Left lobe of liver (tissue), 2 donors: ENCODE measurements at regions not wholly inside any gene's neighbourhood (a gene's known extent, or its start where the extent isn't known, plus 50 kb on each side); places are given as distances from the start of the nearest gene placed in this dataset.

Experiments
- ATAC-seq: fragments of 200-7000 bp; cut with Tn5 transposase; one replicate; pipeline ENCODE4 v1.9.1; 2020; ENCODE audit warnings: mild to moderate bottlenecking, moderate library complexity
- DNase-seq: peaks from one replicate; pipeline ENCODE4 v3.0.0-alpha.2; 2020; ENCODE audit warnings: low spot score
- donor health status: DM: no; HTN: no; CAD: no; lungs with moderate emphysema.
- donor health status: DM: no; HTN: yes; CAD: no.

DNA sequence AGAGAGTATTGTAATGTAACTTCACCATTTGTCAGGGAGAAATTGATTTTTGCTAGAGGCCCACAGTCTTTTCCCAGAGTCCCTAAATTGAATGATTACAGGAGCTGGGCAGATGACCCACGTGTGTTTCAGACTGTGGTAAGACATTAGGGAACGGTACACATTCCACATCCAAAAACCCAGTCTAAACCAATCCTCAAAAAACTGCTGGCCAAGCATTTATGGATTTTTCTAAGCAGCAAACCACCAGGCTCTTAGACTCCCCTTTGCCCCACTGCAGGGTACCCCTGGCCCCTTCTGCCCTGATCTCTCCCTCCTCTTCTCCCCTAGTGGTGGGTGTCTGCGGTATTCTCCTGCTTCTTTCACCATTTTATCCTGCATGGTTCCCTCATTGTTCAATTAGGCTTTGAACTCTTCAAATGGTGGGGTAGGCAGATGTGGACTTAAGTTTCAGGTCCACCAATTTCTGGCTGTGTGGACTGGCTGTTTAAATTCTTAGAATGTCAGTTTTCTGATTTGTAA lies 135.5 kb upstream of the SORCS3 start:
- ATAC-seq, result no peak
- no peak for DNase-seq

DNA sequence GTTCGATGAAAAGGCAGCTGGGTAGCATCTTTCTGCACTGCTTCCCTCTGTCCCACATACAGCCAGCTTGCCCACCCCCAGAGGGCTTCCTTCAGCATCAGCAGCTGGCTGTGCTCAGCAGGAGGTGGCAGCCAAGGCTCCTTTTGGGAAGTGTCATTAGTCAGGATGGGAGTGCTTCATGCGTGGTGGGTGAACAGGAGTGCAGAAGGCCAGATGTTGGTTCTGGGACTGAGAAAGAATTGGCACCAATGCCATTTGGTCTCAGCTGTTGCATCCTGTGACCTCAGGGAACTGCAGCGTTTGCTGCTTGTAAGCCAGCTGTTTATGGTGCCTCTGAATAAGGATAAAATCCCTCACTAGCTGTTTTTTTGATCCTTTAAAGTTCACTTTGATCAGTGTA lies 131.1 kb upstream of the SORCS3 start:
- no peak for DNase-seq
- ATAC-seq, result no peak

DNA sequence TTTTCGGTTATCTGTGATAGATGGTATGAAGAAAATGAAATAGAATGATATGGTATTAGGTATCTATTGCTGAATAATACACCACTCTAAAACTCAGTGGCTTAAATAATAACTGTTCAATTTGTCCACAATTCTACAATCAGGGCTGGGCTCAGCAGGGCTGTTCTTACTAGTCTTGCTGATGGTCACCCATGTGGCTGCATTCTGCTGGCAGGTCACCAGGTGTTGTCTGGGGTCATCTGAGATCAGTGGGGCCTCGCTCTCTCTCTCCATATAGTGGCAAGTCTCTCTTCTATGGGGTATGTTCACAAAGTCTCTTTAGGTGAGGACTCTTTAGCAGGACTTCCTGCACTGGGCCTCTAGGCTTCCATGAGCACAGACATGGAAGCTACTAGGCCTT lies 130.4 kb upstream of the SORCS3 start:
- no peak for ATAC-seq
- no peak for DNase-seq

DNA sequence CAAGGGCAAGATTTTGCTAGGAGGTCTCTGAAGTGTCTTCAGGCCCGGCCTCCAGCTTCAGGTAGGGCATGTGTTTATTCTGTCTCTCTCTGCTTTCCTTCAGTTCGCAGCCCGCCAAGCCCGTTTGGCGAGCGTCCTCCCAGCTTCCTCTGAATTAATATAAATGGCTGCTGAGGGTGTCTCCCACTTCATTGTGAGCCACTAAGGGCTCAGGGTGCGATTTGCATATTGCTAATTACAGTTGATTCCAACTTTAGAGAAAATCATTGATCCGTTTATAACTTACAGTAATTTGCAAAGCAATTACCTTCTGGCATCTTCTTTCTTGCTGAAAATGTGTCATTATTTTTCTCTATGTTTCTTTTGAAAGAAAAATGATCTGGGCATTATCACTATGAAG lies 128.3 kb upstream of the SORCS3 start:
- ATAC-seq (no peak), DNase-seq (no peak)

DNA sequence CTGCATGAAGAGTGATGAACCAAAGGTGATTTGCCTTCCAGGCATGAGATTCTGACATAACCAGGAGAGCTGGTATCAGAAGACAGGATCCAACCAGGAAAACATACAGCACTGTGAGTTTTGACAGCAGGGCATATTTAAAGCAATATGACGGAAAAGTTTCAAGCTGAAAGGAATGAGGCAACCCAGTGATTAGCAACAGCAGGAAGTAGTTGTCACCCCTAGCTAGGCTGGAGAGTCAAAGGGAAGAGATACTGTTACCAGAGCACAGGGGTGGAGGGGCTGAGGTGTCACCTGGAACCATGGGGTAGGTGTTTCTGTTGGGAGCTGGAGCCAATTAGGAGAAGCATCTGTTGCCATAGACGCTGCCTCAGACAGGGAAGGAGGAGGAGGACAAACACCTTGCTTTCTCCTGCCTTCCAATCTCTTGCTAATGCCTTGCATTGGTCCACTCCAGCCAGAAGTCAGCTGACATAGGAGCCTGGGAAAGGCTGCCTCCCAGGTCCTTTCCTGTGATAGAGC lies 125.4 kb upstream of the SORCS3 start:
- DNase-seq, result no peak
- ATAC-seq, result no peak

DNA sequence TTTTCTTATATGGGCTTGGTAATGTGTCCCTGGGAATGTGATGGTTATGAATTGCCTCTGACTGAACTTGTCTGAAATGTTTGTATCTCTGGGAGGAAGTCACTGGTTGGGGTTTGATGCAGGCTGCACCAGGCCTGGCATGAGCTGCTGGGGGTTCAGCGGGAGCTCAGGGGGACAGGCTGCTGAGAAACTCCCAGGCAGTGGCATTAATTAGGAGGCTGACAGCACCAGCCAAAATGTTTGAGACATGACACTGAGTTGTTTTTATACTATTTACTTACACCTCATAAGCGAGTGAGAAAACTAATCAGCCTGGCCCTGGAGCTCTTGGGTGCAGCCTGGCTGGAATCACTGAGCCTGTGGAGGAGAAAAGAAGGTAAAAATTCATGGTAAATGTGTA lies 124.1 kb upstream of the SORCS3 start:
- DNase-seq, result no peak
- ATAC-seq, result no peak

DNA sequence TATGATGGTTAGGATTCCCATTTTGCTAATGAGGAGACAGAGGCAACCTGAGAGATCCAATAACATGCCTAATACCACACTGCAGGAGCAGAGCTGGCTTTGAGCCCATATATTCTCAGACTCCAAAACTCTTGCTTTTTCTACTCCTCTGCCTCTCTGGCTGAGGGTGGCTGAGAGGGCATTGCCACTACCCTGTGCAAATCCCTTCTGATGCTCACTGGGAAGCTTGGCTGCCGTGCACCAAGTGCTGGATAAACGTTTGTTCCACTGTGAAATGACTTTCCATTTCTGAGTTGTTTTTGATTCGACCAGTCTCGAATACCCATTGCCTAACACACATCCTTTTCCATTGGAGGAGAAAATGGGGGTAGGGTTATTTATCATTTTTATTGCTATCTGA lies 123.1 kb upstream of the SORCS3 start:
- ATAC-seq, result no peak
- DNase-seq, result no peak

DNA sequence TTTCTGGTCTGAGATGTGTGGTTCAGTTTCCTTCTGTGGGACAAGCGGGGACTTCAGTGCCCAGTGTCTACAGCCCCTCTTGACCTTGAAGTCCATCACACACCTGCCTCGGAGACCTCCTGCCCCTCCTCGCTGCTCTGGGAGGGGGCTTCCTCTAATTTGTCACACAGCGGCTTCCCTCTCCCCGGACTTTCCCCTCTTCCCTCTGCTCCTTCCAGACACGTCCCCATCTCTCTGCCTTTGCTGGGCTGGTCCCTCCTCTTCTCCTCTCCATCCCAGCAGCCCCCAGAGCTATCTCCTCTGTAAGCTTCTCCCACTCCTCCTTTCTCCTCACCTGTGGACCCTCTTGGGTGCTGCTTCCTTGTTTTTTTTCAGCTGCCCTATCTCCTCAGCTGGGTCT lies 122.2 kb upstream of the SORCS3 start:
- no peak for ATAC-seq

DNA sequence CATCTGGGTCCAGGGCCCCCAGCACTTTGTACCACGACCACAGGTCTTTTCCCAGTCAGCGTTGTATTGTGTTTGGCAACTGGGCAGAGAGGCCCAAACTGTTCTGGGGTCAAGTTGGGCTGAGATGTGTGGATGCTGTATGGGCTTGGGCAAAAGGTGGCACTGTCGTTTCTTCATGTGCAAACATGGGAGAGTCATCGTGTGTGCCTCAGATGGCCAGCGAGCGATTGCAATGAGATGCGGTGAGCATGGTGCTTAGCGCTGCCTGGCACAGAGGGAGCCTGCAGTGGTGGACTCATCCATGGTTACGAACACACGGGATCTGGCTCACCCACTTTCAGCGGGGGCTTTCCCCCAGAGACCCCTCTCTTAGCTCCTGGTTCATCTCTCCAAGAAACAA lies 120.4 kb upstream of the SORCS3 start:
- no peak for ATAC-seq
- no peak for DNase-seq

More for the DNA sequence above, 122.2 kb upstream of the SORCS3 start:
- no peak for DNase-seq

DNA sequence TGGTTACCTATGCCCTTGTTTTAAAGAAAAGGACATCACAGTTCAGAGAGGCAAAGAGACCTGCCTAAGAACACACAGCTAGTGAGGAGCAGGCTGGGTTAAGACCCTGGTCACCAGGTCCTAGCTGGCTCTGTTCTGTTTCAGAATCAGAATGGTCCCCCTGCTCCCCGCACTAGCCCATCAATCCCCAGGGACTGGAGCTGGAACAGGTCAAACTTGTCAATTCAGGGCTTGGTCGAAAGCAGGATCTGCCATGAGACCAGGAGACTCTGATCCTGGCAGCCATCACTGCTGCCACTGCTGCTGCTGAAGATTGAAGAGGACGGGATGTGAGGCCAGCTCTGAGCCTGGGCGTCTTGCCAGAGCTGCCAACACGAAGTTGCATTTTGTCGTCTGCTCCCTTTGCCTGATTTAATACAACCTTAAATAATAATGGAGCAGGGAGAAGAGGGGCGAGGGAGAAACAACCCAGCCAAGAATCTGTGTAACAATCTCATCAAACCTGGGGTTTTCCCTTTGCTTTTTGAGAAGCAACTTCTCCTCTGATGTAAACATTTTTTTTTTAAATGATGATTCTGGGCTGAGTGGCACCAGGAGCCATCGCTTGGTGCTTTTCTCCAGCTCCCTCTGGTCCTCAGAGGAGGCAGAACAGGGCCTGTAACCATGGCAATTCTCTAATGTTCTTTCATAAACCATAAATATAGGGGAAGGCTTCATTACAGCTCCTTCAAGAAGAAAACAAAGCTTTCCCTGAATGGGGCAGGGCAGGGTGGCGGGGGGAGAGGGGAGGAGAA lies 119.0 kb upstream of the SORCS3 start:
- ATAC-seq (no peak), DNase-seq (no peak)

DNA sequence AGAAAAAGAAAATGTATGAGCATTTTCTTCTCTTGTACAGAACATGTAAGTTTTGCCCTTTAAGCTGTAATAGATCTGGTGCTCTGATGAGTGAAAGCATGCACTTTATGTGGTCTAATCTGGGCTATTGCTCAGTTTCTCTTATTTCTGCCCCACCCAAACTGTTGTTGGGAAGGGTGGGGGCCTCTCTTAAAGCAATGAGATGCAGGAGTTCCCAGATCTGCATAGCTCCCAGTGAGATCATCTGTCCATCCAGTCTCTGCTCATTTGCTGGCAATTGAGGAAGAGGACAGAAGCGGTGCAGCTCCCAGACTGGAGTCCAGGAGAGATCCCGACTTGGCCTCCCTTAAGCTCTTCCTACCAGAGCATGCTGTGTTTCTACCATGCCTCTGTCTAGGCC lies 114.9 kb upstream of the SORCS3 start:
- ATAC-seq, result no peak
- no peak for DNase-seq

DNA sequence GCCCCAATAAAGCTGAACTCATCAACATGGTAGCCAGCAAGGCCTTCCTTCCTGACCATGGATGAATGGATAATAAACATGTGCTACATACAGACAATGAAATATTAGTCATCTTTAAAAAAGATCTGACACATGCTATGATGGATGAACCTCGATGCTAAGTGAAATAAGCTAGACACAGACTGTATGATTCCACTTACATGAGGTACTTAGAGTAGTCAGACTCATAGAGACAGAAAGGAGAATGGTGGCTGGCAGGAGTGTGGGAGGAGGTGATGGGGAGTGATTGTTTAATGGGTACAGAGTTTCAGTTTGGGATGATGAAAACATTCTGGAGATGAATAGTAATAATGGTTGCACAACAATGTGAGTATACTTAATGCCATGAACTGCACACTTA lies 114.1 kb upstream of the SORCS3 start:
- ATAC-seq (no peak), DNase-seq (no peak)

DNA sequence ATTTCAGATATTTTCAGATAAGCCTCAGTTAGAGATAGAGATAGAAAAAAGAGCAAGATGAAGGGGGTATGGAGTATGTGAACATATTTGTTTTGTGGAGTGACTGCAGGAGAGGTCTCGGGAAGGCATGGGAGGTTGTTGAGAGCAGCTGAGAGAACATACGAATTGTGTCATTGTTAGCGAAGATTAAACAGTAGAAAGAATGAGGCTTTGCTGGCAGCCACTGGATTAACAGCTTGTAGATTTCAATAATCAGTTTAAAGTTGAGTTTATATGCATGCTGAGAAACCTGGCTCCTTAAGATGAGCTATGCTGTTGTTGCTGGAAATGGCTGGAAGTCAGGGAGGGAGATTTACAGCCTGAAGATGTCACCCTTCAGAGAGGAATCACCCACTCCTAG lies 100.9 kb upstream of the SORCS3 start:
- ATAC-seq (no peak), DNase-seq (no peak)

DNA sequence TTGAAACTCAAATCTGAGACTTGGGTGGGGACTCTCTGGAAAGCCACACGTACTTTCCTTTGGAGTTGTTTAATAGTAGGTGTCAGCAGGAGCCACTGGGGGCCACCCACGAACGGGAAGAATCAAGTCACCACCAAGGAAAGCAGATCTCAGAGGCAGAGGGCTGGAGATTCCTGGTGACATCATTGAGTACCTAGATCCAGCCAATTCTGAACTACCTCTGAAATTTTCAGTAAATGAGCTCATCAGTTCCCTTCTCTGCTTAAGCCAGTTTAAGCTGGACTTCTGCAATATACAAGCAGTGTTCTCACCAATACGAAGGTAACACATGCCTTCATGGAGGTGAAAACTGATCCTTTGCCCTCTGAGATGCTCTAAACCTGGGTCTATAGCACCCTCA lies 99.3 kb upstream of the SORCS3 start:
- ATAC-seq (no peak), DNase-seq (no peak)

DNA sequence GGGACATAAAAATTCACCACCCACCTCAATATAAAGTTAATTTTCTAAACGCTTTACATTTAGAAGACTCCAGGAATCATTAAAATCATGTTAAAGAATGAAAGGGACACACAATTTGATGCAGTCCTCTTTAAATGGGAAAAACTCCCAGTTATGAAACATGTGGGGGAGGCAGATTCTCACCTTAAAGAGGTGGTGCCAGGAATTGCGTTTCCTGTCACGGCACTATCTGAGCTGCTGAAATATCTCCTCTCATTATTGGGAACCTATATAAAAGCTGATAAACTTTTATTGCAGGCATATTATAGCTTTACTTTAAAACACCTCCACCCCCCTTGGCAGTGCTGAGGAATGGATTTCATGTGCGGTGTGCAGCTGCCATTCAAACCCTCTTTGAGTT lies 94.8 kb upstream of the SORCS3 start:
- ATAC-seq (no peak), DNase-seq (no peak)

DNA sequence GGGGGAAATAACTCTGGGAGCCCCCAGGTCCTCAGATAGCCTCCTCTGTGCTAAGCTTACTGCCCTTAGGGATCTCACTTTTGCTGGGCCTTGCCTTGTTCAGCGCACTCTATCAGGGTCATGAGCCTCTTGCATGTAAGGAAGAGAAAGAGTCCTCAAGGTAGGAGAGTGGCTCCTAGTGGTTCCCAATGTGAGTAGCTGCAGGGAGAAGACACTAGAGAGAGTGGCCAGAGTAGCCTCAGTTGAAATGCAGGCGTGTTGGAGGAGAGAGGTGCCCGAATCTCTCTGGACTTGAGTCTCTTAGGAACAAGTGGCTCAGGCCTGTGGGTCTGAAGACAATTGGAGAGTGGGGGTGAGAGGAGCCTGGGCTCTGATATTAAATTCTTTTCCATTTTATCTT lies 94.3 kb upstream of the SORCS3 start:
- DNase-seq, result no peak
- no peak for ATAC-seq

DNA sequence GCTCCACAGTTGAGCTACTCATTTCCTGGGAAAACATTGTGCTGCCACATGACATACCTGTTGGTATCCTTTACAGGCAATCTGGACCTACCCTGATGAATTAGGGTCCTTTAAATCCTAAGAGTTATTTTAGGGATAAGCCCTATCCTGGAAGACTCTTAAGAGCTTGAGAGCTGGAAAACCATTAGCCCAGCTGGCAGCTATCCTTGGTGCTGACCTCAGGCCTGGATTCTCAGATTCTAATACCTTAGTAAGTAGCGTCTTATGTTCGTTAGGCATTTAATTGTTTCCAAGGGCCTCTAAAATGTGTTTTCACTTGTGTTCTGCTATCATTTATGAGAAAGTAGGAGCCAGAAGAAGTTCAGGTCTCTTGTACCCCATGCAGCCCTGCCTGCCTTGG lies 93.0 kb upstream of the SORCS3 start:
- DNase-seq, result no peak

DNA sequence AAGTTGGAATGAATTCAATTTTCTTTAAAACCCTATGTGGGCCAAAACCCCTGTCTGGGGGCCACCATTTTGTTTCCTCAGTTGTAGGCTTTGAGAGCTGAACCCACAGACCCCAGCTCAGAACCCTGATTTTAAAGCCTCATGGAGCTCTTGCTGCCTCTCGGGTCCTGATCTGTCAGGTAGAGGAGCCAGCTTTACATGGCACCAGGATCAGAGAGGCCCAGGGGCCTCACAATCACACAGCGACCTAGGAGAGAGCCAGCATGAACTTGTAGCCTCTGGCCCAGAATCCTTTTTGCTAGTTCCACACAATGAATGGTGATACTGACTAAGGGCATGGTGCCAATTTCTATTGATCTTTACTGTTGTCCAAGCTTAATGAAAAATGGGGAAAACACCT lies 84.3 kb upstream of the SORCS3 start:
- ATAC-seq, result no peak
- DNase-seq, result no peak

More for the DNA sequence above, 93.0 kb upstream of the SORCS3 start:
- no peak for ATAC-seq

DNA sequence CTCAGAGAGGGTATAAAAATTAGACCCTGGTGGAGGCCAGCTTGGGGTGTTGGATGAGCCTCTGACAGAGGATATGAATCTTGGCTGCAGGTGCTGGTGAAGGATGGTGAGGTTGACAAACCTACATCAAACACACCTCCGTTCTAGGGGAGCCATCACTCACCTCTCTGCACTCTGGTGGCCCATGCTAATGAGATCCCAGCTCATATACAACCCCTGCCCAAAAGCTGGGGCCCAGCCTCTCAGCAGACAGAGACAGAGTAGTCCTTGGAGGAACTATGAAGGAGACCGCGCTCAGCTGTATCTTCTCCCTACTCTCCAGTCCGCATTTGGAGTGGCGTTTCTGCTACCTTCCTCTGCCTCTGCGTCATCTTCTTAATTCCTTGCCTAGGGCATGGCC lies 83.1 kb upstream of the SORCS3 start:
- DNase-seq, result no peak
- ATAC-seq, result no peak

DNA sequence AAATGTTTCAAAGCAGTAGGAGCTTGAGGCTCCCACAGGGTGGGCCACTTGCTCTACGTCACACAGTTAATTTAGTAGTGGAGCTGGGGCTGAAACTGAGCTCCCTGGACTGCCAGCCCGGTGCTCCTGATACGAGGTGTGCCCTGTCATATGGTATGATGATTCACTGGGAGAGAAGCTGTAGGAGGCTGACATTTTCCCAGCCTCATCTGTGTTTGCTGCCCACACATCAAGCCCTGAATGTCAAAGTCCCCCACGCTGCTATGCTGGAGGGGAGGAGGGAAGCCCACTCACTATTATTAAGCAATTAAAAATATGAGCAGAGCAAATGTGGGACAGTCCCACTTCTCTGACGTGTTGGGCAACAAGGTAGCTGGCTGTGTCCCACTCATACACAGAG lies 81.2 kb upstream of the SORCS3 start:
- ATAC-seq (no peak), DNase-seq (no peak)

DNA sequence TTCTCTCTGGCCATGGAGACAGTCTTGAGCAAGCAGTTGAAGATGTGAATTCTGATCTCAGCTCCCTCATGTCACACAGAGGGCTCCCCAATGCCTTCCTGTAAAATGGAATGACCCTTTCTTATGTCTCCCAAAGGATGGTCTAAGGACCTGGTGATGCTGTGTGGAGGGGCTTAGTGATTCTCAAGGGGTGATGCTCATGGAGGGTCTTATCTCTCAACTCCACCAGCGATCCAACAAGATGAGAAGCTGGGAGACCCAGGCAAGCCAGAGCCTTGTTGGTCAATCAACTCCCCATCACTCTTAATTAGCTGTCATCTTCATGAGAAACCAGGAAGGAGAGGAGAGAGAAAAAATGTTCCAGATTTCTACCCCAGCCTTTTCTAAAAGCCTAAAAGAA lies 78.0 kb upstream of the SORCS3 start:
- ATAC-seq (no peak), DNase-seq (no peak)

DNA sequence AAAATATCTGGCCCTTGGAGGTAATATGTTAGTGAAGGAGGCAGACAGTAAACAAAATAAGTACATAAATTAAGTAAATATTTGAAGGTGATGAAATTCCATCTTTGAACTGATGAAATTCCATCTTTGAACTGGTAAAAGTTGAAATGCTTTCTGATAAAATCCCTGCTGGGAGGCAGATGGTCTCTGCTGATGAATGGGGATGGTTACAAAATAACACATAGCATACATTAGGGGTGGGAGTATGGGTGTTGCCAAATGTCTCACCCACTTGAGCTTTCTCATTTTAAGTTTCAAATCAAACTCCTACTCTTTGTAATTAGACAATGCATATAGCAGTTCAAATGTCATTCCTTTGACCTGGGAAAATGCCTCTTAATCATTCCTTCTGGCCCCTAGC lies 77.5 kb upstream of the SORCS3 start:
- ATAC-seq (no peak), DNase-seq (no peak)

DNA sequence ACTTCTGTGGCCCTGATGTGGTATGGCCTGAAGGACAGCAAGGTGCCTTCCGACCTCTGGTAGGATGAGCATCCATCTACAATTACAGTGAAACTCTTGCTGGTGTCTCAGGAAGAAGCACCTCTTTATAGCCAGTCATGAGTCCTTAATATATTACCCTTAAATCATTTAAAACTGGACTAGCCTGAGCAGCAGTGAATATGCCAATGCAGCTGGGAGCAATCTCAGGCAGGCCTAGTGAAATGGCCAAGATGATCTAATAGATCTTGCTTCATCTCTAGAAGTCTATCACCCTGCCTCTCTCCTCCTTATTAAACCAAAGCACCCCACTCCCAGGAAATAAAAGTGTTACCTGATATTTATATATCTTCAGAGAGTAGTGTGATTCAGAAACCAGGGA lies 66.7 kb upstream of the SORCS3 start:
- ATAC-seq (peak; percentile 35), DNase-seq (no peak)
